Mesenchymal stem cell (in vitro differentiated cells and primary cell): ENCODE measurements at regions not wholly inside any gene's neighbourhood (a gene's known extent, or its start where the extent isn't known, plus 50 kb on each side); places are given as distances from the start of the nearest gene placed in this dataset.

ENCODE experiments used
- DNase-seq: peaks from one replicate; pipeline ENCODE4 v3.0.0-alpha.2; 2013
- H2AFZ ChIP-seq: one replicate; pipeline ENCODE4 v1.6.1; 2013; ENCODE audit warnings: low read depth, mild to moderate bottlenecking, control low read depth, inconsistent platforms, low read length, moderate library complexity
- H2AK5ac ChIP-seq: 2 replicates; pipeline ENCODE4 v1.6.1; 2013; ENCODE audit warnings: low read length, moderate library complexity, mild to moderate bottlenecking, inconsistent platforms; ENCODE audit not compliant: severe bottlenecking
- H2BK120ac ChIP-seq: one replicate; pipeline ENCODE4 v1.6.1; 2013; ENCODE audit warnings: low read depth, mild to moderate bottlenecking, inconsistent platforms, low read length, moderate library complexity
- H2BK12ac ChIP-seq, 2 experiments: one replicate each; pipeline ENCODE4 v1.6.1; 2013; ENCODE audit warnings: inconsistent platforms in 2 of 2, low read length in 2 of 2, mild to moderate bottlenecking in 2 of 2, moderate library complexity in 2 of 2, control low read depth in 1 of 2
- H2BK15ac ChIP-seq: one replicate; pipeline ENCODE4 v1.6.1; 2013; ENCODE audit warnings: mild to moderate bottlenecking, low read depth, inconsistent platforms; ENCODE audit not compliant: poor library complexity, severe bottlenecking
- H2BK5ac ChIP-seq: 2 replicates; pipeline ENCODE4 v1.6.1; 2013; ENCODE audit warnings: low read depth, mild to moderate bottlenecking, low read length, control low read depth, inconsistent platforms; ENCODE audit not compliant: poor library complexity, severe bottlenecking
- H3K14ac ChIP-seq, 2 experiments: one replicate each; pipeline ENCODE4 v1.6.1; 2013; ENCODE audit warnings: inconsistent platforms in 2 of 2, low read length in 2 of 2, control low read depth in 1 of 2, mild to moderate bottlenecking in 1 of 2, moderate library complexity in 1 of 2
- H3K18ac ChIP-seq, 2 experiments: one replicate each; pipeline ENCODE4 v1.6.1; 2013; ENCODE audit warnings: inconsistent platforms in 2 of 2, low read length in 2 of 2, control low read depth in 1 of 2, low read depth in 1 of 2, mild to moderate bottlenecking in 1 of 2
- H3K23ac ChIP-seq, 2 experiments: one replicate each; pipeline ENCODE4 v1.6.1; 2013; ENCODE audit warnings: inconsistent platforms in 2 of 2, low read length in 2 of 2, mild to moderate bottlenecking in 2 of 2, moderate library complexity in 2 of 2, control low read depth in 1 of 2
- H3K27ac ChIP-seq: 2 replicates; pipeline ENCODE4 v1.5.1; 2013; ENCODE audit warnings: mild to moderate bottlenecking, moderate library complexity, low read length, control low read depth, inconsistent platforms; ENCODE audit not compliant: poor library complexity, severe bottlenecking
- H3K27me3 ChIP-seq, 2 experiments: 2 replicates each; pipeline versions ENCODE4 v1.6.1 to v1.7.0; 2013; ENCODE audit warnings: low read length in 2 of 2, mild to moderate bottlenecking in 2 of 2, moderate library complexity in 2 of 2, control low read depth in 1 of 2, inconsistent platforms in 1 of 2; ENCODE audit not compliant: control insufficient read depth in 1 of 2, insufficient read depth in 1 of 2
- H3K36me3 ChIP-seq, 2 experiments: 2 replicates each; pipeline versions ENCODE4 v1.6.1 to v1.7.0; 2013; ENCODE audit warnings: low read length in 2 of 2, control low read depth in 1 of 2, inconsistent platforms in 1 of 2, low read depth in 1 of 2, mild to moderate bottlenecking in 1 of 2; ENCODE audit not compliant: insufficient read depth in 2 of 2, control insufficient read depth in 1 of 2
- H3K4ac ChIP-seq, 2 experiments: one replicate each; pipeline ENCODE4 v1.6.1; 2013; ENCODE audit warnings: inconsistent platforms in 2 of 2, low read length in 2 of 2, mild to moderate bottlenecking in 2 of 2, moderate library complexity in 2 of 2, control low read depth in 1 of 2, low read depth in 1 of 2
- H3K4me1 ChIP-seq: 2 replicates; pipeline ENCODE4 v1.6.1; 2013; ENCODE audit warnings: low read depth, low read length, control low read depth; ENCODE audit not compliant: control insufficient read depth, insufficient read depth
- H3K4me2 ChIP-seq: 2 replicates; pipeline ENCODE4 v1.6.1; 2013; ENCODE audit warnings: low read length, mild to moderate bottlenecking, inconsistent platforms; ENCODE audit not compliant: poor library complexity, severe bottlenecking
- H3K4me3 ChIP-seq, 2 experiments: 2 replicates each; pipeline versions ENCODE4 v1.5.1 to v1.7.0; 2013; ENCODE audit warnings: low read length in 2 of 2, mild to moderate bottlenecking in 2 of 2, control low read depth in 1 of 2, low read depth in 1 of 2; ENCODE audit not compliant: insufficient read depth in 1 of 2
- H3K79me1 ChIP-seq: replicated peaks from 2 replicates; pipeline ENCODE4 v1.6.1; 2013; ENCODE audit warnings: mild to moderate bottlenecking, control low read depth, low read length, inconsistent platforms; ENCODE audit not compliant: poor library complexity, severe bottlenecking
- H3K9ac ChIP-seq: 2 replicates; pipeline ENCODE4 v1.7.0; 2013; ENCODE audit warnings: mild to moderate bottlenecking, low read length, moderate library complexity
- H3K9me3 ChIP-seq: 2 replicates; pipeline ENCODE4 v1.7.0; 2013; ENCODE audit warnings: mild to moderate bottlenecking, low read length; ENCODE audit not compliant: control insufficient read depth
- H4K8ac ChIP-seq: one replicate; pipeline ENCODE4 v1.6.1; 2013; ENCODE audit warnings: inconsistent platforms, mild to moderate bottlenecking, low read length, moderate library complexity
- H4K91ac ChIP-seq: one replicate; pipeline ENCODE4 v1.6.1; 2013; ENCODE audit warnings: mild to moderate bottlenecking, low read length, inconsistent platforms
- WGBS: methylation state at CpG from one replicate; pipeline ENCODE4 v1.1.7; 2013; ENCODE audit warnings: mixed read lengths; 5-methylcytosine and 5-hydroxymethylcytosine counted together

- no peak overlapping the region for H3K14ac ChIP-seq
- H3K4ac ChIP-seq, result no peak overlapping the region
- H2AFZ ChIP-seq, result no peak overlapping the region
- no peak overlapping the region for H4K8ac ChIP-seq
- no peak for DNase-seq
- no peak overlapping the region for H3K18ac ChIP-seq
- no peaks in the 10 kb centered on the region for H3K79me1 ChIP-seq
- H3K4me3 ChIP-seq, result no peak overlapping the region
- H3K4me1 ChIP-seq, result no peaks in the 10 kb centered on the region
- no peaks in the 10 kb centered on the region for H3K9me3 ChIP-seq
- no peak overlapping the region for H3K27ac ChIP-seq
- H3K36me3 ChIP-seq, result no peaks in the 10 kb centered on the region
- no peak overlapping the region for H2BK120ac ChIP-seq
- no peak overlapping the region for H3K4me2 ChIP-seq
- H2AK5ac ChIP-seq, result no peak overlapping the region
- H3K9ac ChIP-seq, result no peak overlapping the region
- 100% methylated on average over 2 of the region's 3 CpGs for WGBS
- no peaks in the 10 kb centered on the region for H3K27me3 ChIP-seq
- H3K23ac ChIP-seq, result no peak overlapping the region
- H2BK5ac ChIP-seq, result no peak overlapping the region
- H2BK15ac ChIP-seq, result no peak overlapping the region
- H4K91ac ChIP-seq, result no peak overlapping the region
- H2BK12ac ChIP-seq, result no peak overlapping the region
Measured at GRCh38 chr2:150402953-150403352, 84.5 kb downstream of the RND3 start.

DNA sequence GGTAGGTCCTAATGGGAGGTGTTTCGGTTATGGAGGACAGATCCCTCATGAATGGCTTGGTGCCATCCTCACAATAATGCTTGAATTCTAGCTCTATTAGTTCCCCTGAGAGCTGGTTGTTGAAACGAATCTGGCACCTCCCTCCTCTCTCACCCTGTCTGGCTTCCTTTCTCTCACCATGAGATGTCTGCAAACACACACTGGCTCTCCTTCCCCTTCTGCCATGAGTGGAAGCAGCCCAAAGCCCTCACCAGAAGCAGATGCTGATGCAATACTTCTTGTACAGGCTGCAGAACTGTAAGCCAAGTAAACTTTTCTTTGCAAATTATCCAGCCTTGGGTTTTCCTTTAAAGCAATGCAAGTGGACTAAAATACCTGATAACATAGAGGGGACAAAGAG lies 86.6 kb downstream of the RND3 start:
- Histone ChIP-seq H3K23ac (no peak overlapping the region), H3K79me1 (no peaks in the 10 kb centered on the region), H3K18ac (no peak overlapping the region), H3K14ac (peak overlapping the region in 1 of 2 experiments; percentile 55), H3K4me2 (no peak overlapping the region), H3K4me1 (no peaks in the 10 kb centered on the region), H2BK15ac (no peak overlapping the region), H2AK5ac (no peak overlapping the region), H4K91ac (no peak overlapping the region), H2BK120ac (peak overlapping the region; percentile 22), H3K9ac (no peak overlapping the region), H3K27ac (no peak overlapping the region), H2BK5ac (no peak overlapping the region), H3K4me3 (no peak overlapping the region), H3K36me3 (no peaks in the 10 kb centered on the region), H3K4ac (no peak overlapping the region), H3K27me3 (no peaks in the 10 kb centered on the region), H2AFZ (no peak overlapping the region), H2BK12ac (peak overlapping the region in 1 of 2 experiments; percentile 31), H4K8ac (no peak overlapping the region), H3K9me3 (no peaks in the 10 kb centered on the region)
- 69% methylated on average over 2 of the region's 2 CpGs for WGBS
- no peak for DNase-seq

DNA sequence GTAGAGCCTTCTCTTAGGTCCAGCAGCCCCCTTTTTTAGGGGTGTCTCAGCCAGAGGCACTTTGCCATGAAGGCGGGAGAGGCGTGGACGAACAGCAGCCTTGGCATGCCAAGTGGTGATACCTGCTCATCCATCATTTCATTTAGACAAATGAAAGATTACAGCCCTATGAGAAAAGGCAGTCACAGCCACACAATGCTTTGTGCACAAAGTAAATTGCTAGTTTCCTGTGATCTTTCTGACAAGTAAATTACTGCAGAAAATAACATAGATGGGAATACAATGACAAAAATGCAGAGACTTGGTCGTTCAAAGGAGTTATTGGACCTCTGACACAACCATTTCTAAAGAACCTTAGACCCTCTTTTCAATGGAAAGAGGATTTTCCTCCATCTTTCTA lies 94.9 kb downstream of the RND3 start:
- H4K8ac ChIP-seq, result no peak overlapping the region
- no peak overlapping the region for H3K4me3 ChIP-seq
- no peak overlapping the region for H2BK12ac ChIP-seq
- no peak for DNase-seq
- H3K9me3 ChIP-seq, result no peaks in the 10 kb centered on the region
- H2BK15ac ChIP-seq, result no peak overlapping the region
- H3K27me3 ChIP-seq, result no peaks in the 10 kb centered on the region
- H2BK120ac ChIP-seq, result no peak overlapping the region
- H3K4ac ChIP-seq, result no peak overlapping the region
- no peak overlapping the region for H2BK5ac ChIP-seq
- no peak overlapping the region for H3K4me2 ChIP-seq
- H3K36me3 ChIP-seq, result no peaks in the 10 kb centered on the region
- H2AFZ ChIP-seq, result no peak overlapping the region
- H4K91ac ChIP-seq, result no peak overlapping the region
- no peak overlapping the region for H2AK5ac ChIP-seq
- no peaks in the 10 kb centered on the region for H3K79me1 ChIP-seq
- no peak overlapping the region for H3K14ac ChIP-seq
- WGBS, result 95% methylated on average over 3 of the region's 4 CpGs
- H3K23ac ChIP-seq, result no peak overlapping the region
- H3K9ac ChIP-seq, result no peak overlapping the region
- H3K4me1 ChIP-seq, result peaks cover 1% of the 10 kb centered on the region
- H3K27ac ChIP-seq, result no peak overlapping the region
- no peak overlapping the region for H3K18ac ChIP-seq

GRCh38 chr2:150391779-150392178 lies 95.7 kb downstream of the RND3 start:
- Histone ChIP-seq H2AK5ac (no peak overlapping the region), H3K4me2 (no peak overlapping the region), H3K4me3 (no peak overlapping the region), H3K4ac (no peak overlapping the region), H2BK12ac (no peak overlapping the region), H3K9ac (no peak overlapping the region), H3K14ac (no peak overlapping the region), H3K9me3 (peaks cover 5% of the 10 kb centered on the region), H3K27me3 (no peaks in the 10 kb centered on the region), H4K8ac (no peak overlapping the region), H2BK15ac (no peak overlapping the region), H2AFZ (no peak overlapping the region), H3K4me1 (peaks cover 1% of the 10 kb centered on the region), H3K36me3 (no peaks in the 10 kb centered on the region), H4K91ac (no peak overlapping the region), H2BK120ac (no peak overlapping the region), H3K27ac (no peak overlapping the region), H3K18ac (no peak overlapping the region), H3K79me1 (no peaks in the 10 kb centered on the region), H2BK5ac (no peak overlapping the region), H3K23ac (no peak overlapping the region)
- DNase-seq, result peak; percentile 4
